ENCODE measurements at regions not wholly inside any gene's neighbourhood (a gene's known extent, or its start where the extent isn't known, plus 50 kb on each side); places are given as distances from the start of the nearest gene placed in this dataset.

DNA sequence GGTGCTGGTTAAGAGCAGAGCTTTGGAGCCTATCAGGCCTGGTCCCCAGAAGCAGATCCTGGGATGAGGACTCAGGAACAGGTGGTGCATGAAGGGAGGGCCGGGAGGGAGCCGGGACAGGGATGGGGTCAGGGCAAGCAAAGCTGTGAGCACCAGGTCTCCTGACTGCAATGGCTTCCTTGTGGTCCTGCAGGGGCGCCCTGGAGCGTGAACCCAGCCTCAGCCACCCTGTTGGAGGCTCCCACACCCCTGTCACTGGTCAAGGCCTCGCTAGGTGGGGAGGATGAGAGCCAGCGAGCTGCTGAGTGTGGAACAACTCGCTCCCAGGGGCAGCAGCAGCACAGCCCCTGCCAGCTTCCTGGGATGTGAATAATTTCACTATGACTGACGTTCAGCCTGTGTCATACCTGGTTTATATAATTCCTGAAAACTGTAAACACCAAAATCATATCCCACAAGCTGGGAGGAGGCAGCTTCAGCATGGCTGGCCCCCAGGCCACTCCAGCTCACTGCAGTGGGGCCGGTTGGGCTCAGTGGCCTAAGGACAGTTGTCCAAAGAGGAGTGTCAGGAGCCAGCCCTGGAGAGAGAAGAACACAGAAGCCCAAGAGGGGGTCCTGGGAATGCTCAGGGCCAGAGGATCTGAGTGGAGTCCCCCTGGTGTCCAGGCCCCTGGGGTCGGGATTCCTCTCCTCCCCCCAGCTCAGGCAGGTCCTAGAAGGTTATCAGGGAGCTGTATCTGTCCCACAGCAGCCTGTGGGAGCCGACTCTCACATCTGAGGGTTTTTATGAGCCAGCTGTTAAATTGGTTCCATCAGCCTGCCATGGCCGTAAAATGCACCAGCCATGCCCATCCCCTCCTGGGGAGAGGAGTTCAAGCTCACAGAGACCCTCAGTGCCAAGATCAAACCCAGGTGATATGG lies 272.9 kb downstream of the ADGRD1 start:
- TF ChIP-seq, protein P1, sequence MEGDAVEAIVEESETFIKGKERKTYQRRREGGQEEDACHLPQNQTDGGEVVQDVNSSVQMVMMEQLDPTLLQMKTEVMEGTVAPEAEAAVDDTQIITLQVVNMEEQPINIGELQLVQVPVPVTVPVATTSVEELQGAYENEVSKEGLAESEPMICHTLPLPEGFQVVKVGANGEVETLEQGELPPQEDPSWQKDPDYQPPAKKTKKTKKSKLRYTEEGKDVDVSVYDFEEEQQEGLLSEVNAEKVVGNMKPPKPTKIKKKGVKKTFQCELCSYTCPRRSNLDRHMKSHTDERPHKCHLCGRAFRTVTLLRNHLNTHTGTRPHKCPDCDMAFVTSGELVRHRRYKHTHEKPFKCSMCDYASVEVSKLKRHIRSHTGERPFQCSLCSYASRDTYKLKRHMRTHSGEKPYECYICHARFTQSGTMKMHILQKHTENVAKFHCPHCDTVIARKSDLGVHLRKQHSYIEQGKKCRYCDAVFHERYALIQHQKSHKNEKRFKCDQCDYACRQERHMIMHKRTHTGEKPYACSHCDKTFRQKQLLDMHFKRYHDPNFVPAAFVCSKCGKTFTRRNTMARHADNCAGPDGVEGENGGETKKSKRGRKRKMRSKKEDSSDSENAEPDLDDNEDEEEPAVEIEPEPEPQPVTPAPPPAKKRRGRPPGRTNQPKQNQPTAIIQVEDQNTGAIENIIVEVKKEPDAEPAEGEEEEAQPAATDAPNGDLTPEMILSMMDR (IDR thresholded peaks at IDR 0.05; ENCODE audit: poor library complexity, severe bottlenecking), result no peak
- TF ChIP-seq TAF1 (IDR thresholded peaks at IDR 0.05; ENCODE audit: low read depth), result no peak
- no peak for TF ChIP-seq SMC3 (conservative IDR thresholded peaks at IDR 0.05; ENCODE audit: poor library complexity)

Data from neural cell (in vitro differentiated cells).